ENCODE measurements at regions not wholly inside any gene's neighbourhood (a gene's known extent, or its start where the extent isn't known, plus 50 kb on each side); places are given as distances from the start of the nearest gene placed in this dataset.

- H3K27ac Mint-ChIP-seq: no peak overlapping the region
- ATAC-seq (no peak), DNase-seq (ENCODE audit: low spot score) (no peak)
- CTCF ChIA-PET: no interaction called here
- no peaks in the 10 kb centered on the region for H3K36me3 Mint-ChIP-seq
- H3K4me3 Mint-ChIP-seq: no peak overlapping the region
- POLR2A ChIA-PET: no interaction called here
- TF ChIP-seq RORB (CRISPR knock-in tag; IDR thresholded peaks at IDR 0.05) (no peak), GRHL2 (CRISPR knock-in tag; IDR thresholded peaks at IDR 0.05; ENCODE audit: insufficient replicate concordance, severe bottlenecking) (no peak), NFE2L1 (CRISPR knock-in tag; IDR thresholded peaks at IDR 0.05) (no peak), RELA (CRISPR knock-in tag; IDR thresholded peaks at IDR 0.05; ENCODE audit: borderline replicate concordance) (no peak), ESRRA (CRISPR knock-in tag; IDR thresholded peaks at IDR 0.05; ENCODE audit: borderline replicate concordance) (no peak), KAT7 (CRISPR knock-in tag; IDR thresholded peaks at IDR 0.05; ENCODE audit: borderline replicate concordance) (no peak), ZNF219 (CRISPR knock-in tag; IDR thresholded peaks at IDR 0.05; ENCODE audit: borderline replicate concordance) (no peak), JAZF1 (CRISPR knock-in tag; IDR thresholded peaks at IDR 0.05) (no peak), TEAD1 (CRISPR knock-in tag; IDR thresholded peaks at IDR 0.05) (no peak), MLX (CRISPR knock-in tag; IDR thresholded peaks at IDR 0.05) (no peak), CREB1 (CRISPR knock-in tag; IDR thresholded peaks at IDR 0.05) (no peak), USF2 (CRISPR knock-in tag; IDR thresholded peaks at IDR 0.05) (no peak), ZNF671 (CRISPR knock-in tag; IDR thresholded peaks at IDR 0.05) (no peak)
- TF ChIP-seq, protein P1, sequence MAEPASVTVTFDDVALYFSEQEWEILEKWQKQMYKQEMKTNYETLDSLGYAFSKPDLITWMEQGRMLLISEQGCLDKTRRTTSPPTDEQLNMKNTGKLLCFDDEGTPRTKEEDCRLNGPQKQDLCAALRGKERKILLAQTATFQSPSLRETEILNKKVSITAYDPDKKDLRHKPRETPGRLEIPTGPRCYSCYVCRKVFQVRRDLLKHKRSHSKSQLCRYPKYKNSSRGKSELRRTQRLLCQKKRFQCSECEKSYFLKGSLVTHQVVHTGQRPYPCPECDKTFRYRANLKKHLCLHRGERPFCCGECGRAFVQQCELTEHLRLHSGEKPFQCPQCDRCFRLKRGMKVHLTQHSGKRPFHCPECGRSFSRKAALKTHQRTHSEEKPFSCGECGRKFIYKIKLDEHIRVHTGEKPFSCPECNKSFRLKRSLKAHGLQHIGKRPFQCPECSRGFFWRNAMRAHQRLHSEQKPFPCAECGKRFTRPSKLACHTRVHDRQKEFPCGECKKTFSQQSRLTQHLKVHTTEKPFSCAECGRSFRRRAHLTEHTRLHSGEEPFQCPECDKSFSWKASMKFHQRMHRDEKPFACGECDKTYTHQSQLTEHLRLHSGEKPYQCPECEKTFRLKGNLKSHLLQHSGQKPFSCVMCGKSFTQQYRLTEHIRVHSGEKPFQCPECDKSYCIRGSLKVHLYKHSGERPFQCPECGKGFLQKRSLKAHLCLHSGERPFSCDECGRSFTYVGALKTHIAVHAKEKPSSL (CRISPR knock-in tag; conservative IDR thresholded peaks at IDR 0.05): no peak
- TF ChIP-seq, protein P2, sequence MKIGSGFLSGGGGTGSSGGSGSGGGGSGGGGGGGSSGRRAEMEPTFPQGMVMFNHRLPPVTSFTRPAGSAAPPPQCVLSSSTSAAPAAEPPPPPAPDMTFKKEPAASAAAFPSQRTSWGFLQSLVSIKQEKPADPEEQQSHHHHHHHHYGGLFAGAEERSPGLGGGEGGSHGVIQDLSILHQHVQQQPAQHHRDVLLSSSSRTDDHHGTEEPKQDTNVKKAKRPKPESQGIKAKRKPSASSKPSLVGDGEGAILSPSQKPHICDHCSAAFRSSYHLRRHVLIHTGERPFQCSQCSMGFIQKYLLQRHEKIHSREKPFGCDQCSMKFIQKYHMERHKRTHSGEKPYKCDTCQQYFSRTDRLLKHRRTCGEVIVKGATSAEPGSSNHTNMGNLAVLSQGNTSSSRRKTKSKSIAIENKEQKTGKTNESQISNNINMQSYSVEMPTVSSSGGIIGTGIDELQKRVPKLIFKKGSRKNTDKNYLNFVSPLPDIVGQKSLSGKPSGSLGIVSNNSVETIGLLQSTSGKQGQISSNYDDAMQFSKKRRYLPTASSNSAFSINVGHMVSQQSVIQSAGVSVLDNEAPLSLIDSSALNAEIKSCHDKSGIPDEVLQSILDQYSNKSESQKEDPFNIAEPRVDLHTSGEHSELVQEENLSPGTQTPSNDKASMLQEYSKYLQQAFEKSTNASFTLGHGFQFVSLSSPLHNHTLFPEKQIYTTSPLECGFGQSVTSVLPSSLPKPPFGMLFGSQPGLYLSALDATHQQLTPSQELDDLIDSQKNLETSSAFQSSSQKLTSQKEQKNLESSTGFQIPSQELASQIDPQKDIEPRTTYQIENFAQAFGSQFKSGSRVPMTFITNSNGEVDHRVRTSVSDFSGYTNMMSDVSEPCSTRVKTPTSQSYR (CRISPR knock-in tag; IDR thresholded peaks at IDR 0.05): no peak
- TF ChIP-seq, protein P3, sequence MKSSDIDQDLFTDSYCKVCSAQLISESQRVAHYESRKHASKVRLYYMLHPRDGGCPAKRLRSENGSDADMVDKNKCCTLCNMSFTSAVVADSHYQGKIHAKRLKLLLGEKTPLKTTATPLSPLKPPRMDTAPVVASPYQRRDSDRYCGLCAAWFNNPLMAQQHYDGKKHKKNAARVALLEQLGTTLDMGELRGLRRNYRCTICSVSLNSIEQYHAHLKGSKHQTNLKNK (CRISPR knock-in tag; IDR thresholded peaks at IDR 0.05): no peak
- H3K9me3 Mint-ChIP-seq: peaks cover 7% of the 10 kb centered on the region
- no peaks in the 10 kb centered on the region; the same call in 1 of the 2 replicates for H3K27me3 Mint-ChIP-seq (ENCODE audit: low read depth)
- H3K4me1 Mint-ChIP-seq: peaks cover 4% of the 10 kb centered on the region
Measured at GRCh38 chr13:80105350-80105749, 235.6 kb downstream of the SPRY2 start.

- peaks cover 7% of the 10 kb centered on the region for H3K9me3 Mint-ChIP-seq
- ATAC-seq: no peak
- POLR2A ChIA-PET: no interaction called here
- H3K27ac Mint-ChIP-seq: no peak overlapping the region
- no peak for DNase-seq (ENCODE audit: low spot score)
- CTCF ChIA-PET: no interaction called here
- no peak overlapping the region for H3K4me3 Mint-ChIP-seq
- no peaks in the 10 kb centered on the region; the same call in 1 of the 2 replicates for H3K27me3 Mint-ChIP-seq (ENCODE audit: low read depth)
- no peak for TF ChIP-seq ZNF423 (CRISPR knock-in tag; IDR thresholded peaks at IDR 0.05)
- H3K4me1 Mint-ChIP-seq: peaks cover 21% of the 10 kb centered on the region
- no peaks in the 10 kb centered on the region for H3K36me3 Mint-ChIP-seq
Measured at GRCh38 chr13:80101040-80101439, 239.9 kb downstream of the SPRY2 start.

GRCh38 chr13:80100636-80101035, 240.3 kb downstream of the SPRY2 start:
- ChIA-PET CTCF (no interaction called here), POLR2A (no interaction called here)
- peaks cover 25% of the 10 kb centered on the region for H3K4me1 Mint-ChIP-seq
- H3K27ac Mint-ChIP-seq: no peak overlapping the region
- no peak for ATAC-seq
- no peaks in the 10 kb centered on the region for H3K36me3 Mint-ChIP-seq
- TF ChIP-seq NFYB (CRISPR knock-in tag; conservative IDR thresholded peaks at IDR 0.05; ENCODE audit: low read depth): no peak
- no peak for TF ChIP-seq GABPB1 (CRISPR knock-in tag; IDR thresholded peaks at IDR 0.05)
- TF ChIP-seq ATF6 (CRISPR knock-in tag; IDR thresholded peaks at IDR 0.05): no peak
- no peak for TF ChIP-seq NFE2L1 (CRISPR knock-in tag; IDR thresholded peaks at IDR 0.05)
- TF ChIP-seq CREB1 (CRISPR knock-in tag; IDR thresholded peaks at IDR 0.05): no peak
- no peak for DNase-seq (ENCODE audit: low spot score)
- peaks cover 8% of the 10 kb centered on the region for H3K9me3 Mint-ChIP-seq
- no peaks in the 10 kb centered on the region; the same call in 1 of the 2 replicates for H3K27me3 Mint-ChIP-seq (ENCODE audit: low read depth)
- H3K4me3 Mint-ChIP-seq: no peak overlapping the region
